ENCODE measurements at regions not wholly inside any gene's neighbourhood (a gene's known extent, or its start where the extent isn't known, plus 50 kb on each side); places are given as distances from the start of the nearest gene placed in this dataset.
"Not testable (repeated sequence)": the region's sequence is repeated elsewhere in the genome, so short reads cannot be mapped to it uniquely, and the experiment has no call there.

GRCh38 chr6:57989520-57990080 is 672.2 kb downstream of the PRIM2 start:
- FAIRE-seq, result not testable (repeated sequence)

DNA sequence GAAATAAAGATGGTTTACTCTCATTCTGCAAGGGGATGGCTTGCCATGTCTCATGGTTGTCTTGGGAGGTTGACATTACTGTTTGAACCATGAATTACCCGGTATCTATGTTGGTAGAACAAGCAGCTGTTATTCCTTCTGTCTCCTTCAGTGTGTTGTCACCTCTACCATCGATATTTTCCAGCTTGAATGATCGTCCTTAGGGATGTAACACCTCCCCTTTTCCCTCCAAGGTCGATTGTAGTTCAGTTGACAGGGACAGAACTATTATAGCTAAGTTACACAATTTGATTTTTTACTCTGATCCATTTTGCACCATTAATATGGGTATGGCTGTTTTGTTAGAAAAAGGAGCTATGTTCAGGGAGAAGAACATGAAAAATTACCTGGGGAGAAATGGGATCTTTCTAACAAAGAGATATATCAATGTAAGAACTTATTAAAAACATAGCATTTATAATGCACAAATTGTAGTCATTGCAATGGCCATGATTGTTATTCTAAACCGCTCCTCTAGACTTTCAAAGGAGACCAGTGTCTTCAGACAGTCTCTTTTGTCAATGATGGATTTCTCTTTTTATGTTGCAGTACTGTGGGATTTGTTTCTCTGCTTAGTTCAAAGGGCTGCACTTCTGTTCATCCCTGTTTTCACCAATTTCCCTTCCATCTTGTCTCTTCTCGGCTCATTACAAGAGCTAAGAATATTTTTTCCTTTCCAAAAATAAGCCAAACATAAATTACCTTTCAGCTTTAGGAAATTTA is 681.6 kb downstream of the PRIM2 start:
- FAIRE-seq, result not testable (repeated sequence)

- not testable (repeated sequence) for FAIRE-seq
These were observed 682.8 kb downstream of the PRIM2 start for GRCh38 chr6:58000233-58000632.

GRCh38 chr6:58003417-58004167 is 686.2 kb downstream of the PRIM2 start:
- FAIRE-seq, result not testable (repeated sequence)

- FAIRE-seq, result not testable (repeated sequence)
These were observed 690.0 kb downstream of the PRIM2 start for GRCh38 chr6:58007334-58008000.

- FAIRE-seq, result not testable (repeated sequence)
These were observed 690.5 kb downstream of the PRIM2 start for GRCh38 chr6:58008001-58008335.

- FAIRE-seq, result not testable (repeated sequence)
These were observed 694.6 kb downstream of the PRIM2 start for GRCh38 chr6:58011954-58012600.

DNA sequence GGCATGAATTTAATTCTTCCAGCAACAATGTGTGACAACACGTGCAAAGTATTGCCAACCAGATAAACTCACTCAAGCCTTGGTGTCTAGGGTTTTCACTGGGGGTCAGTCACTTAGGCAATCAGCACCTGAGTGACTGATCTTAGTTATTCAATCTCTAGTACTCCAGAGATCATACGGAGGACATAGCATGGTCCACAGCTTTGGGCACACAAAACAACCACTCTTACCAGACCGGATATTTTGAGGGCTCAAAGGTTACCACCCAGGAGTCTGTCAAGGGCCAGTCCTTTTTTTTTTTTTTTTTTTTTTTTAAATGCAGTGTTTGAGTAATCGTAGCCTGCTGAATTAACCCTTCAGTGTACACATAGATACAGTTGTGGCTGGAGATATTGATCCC is 699.2 kb downstream of the PRIM2 start:
- FAIRE-seq, result not testable (repeated sequence)

DNA sequence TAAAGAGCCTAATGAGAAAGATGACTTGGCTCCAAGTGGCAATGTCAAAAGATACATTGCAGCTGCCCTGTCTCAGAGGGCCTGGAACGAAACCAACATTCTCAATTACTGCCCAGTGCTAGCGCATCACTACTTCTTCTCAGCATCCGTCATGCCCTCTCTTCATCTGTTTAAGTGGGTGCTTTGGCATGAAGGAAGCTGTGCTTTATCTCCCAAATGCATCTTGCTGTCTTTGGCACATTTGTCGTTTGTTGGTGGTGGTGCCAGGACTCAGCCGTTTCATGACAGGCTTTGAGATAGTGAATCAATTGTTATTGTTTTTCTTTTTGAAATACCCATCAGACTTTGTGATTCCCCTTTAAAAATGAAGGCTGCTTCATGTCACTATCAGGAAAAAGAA is 710.8 kb downstream of the PRIM2 start:
- not testable (repeated sequence) for FAIRE-seq

DNA sequence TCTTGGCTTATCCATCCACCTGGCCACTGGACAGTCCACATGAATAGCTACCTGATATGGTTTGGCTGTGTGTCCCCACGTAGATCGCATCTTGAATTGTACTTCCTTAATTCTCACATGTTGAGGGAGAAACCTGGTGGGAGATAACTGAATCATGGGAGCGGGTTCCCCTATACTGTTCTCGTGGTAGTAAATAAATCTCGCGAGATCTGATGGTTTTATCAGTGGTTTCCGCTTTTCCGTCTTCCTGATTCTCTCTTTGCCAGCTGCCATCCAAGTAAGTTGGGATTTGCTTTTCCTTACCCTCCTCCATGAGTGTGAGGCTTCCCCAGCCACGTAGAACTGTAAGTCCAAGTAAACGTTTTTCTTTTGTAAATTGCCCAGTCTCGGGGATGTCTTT is 720.8 kb downstream of the PRIM2 start:
- FAIRE-seq, result not testable (repeated sequence)

DNA sequence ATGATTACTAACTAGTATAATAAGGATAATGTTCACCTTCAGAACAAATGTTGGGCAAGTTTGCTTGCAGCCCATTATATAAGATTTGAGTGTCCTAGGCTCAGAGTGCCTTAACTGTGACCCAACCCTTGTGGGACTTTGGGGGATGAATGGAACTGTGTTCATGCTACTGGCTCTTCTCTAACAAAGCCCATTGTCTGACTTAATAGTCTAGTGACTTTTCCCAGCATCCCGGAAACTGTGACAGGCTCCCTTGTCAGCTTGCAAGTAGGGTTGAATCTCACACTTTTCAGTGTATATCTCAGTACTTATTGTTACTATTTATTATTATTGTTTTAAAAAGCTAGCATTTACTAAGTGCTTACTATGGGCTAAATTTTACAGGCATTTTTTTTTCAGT is 729.2 kb downstream of the PRIM2 start:
- FAIRE-seq, result not testable (repeated sequence)

DNA sequence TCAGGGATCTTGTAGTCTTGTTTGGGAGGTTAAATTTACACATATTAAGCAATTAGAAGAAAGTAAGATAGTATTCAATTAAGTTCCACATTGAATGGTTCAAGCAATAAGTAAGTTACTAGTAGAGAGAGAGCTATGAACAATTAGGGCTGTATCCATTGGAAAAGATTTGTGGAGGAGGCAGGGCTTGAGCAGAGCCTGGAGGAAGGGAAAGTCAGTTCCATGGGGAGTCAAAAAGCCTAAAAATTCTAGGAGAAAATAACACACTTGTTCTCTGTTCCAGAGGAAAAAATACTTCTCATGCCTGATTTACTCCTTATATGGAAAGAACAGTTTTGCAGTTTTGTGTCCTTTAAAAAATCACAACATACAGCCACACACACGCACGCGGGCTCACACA is 730.0 kb downstream of the PRIM2 start:
- not testable (repeated sequence) for FAIRE-seq

GRCh38 chr6:58047865-58048264 is 730.4 kb downstream of the PRIM2 start:
- FAIRE-seq, result not testable (repeated sequence)

GRCh38 chr6:58055465-58056176 is 738.2 kb downstream of the PRIM2 start:
- not testable (repeated sequence) for FAIRE-seq

DNA sequence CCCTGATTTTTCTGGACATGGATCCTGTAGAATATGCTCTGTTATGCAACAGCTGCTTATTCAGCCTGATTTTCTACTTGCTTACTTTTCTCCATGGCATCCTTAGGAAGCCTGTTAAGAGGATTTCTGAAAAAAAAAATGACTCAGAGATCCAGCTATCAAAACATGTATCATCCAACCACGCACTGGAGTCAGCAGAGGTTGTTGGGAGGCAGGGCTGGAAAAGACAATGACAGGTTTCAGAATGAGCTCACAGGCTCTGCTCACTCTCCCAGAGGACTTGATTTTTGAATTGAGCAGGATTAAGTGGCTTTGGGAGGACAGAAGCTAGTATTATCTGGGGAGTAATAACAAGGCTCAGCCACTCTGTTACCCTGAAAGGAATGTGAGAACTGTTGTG is 742.3 kb downstream of the PRIM2 start:
- FAIRE-seq, result not testable (repeated sequence)

DNA sequence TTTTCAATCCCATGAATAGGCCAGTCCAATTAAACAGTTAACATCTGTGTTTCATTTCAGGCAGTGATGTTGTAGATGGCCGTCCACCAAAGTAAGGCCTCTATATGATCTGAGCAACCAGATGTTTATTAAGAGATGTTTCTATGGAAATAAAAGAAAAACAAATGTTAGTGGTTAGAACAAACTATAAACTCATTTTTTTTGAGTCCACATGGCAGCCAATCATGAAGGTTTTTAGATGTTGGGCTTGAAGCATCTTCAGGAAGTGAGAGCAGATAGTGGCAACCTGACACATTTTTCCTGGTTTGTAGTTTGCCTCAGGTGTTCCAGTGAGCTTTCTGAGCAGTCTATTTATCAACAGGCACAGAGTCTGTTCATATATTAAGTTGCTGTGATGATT is 746.1 kb downstream of the PRIM2 start:
- FAIRE-seq, result not testable (repeated sequence)

DNA sequence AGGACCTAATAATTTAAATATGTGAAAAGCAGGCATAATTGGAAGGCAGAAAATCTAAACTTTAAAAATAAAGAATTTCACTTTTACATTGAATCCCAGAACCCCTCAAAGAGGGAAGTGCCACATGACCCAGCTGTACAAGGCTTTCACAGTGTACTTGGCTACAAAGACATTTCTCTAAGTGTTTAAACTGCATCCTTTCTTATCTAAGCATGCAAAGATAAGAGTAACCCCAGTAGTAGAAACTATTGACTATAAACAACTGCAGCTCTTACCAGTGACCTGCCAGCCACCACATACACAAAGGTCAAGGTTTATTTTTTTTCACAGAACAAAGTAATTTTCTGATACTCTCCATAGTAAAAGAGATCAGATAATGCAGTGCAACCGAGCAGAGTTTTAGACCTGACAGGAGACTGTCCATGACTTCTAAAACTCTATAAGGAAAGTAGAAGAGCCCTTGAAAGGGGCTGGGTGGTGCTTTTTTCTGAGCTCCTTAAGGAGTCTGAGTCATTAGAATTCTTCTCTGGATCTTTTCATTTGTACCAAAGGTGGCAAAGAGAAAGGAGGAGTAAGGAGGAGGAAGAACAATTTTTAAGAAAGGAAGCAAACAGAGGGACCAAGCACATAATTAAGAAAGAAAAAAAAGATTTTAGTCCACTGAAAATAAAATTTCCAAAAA is 750.6 kb downstream of the PRIM2 start:
- not testable (repeated sequence) for FAIRE-seq

GRCh38 chr6:58073263-58073662 is 755.8 kb downstream of the PRIM2 start:
- FAIRE-seq, result no peak

DNA sequence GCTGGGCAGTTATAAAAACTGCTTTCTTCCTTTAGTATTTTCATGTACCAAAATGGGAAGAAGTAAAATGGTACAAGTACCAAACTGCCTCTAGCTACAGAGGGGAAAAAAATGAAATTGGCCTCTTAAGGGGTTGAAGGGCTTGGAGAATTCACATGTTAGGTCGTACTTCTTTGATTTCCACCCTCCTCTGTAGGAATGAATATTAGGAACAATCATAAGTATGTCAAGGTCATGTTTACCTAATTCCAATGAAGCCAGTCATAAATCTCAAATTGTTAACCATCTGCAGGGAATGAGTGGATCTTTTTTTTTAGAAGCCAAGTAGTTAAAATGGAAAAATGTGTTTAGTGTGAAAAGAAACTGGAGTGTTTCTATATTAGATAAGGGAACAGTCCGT is 772.6 kb downstream of the PRIM2 start:
- FAIRE-seq, result not testable (repeated sequence)

DNA sequence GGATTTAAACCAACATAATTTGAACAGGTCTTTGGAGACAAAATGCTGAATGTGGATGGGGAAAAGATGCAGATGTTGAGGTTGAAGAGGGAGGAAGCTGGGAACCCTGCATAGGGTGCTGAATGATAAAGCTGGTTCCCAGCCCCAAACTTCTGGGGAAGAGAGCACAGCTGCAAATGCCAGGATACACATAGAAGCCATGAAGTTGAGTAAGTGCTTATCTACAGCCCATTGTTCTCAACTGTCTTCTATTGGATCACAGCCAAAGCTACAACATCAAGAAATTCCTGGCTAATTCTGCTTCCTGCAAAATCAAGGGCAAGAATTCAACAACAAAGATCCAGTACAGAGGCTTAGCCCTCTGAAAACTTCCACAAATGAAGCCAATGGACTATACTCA is 779.8 kb downstream of the PRIM2 start:
- FAIRE-seq, result not testable (repeated sequence)

DNA sequence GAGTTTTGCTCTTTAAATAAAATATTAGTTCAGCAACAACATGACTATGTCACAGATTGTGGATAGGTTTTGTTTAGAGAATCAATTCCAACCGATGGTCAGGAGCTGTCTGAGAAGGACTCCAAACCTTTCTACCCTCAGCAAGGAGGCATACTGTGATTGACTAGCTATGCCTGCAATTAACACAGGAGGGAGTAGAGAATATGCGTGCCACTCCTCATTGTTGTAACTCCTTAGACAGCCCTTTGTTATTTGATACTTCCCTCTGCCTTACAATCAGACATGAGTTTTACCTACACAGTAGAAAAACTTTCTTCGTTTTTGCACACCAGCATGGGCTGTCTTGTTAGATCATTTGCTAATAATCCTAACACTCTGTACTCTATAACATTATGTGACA is 796.5 kb downstream of the PRIM2 start:
- FAIRE-seq, result no peak
